Fibroblast of lung (primary cell): ENCODE measurements at regions not wholly inside any gene's neighbourhood (a gene's known extent, or its start where the extent isn't known, plus 50 kb on each side); places are given as distances from the start of the nearest gene placed in this dataset.

Source experiments
- EZH2 ChIP-seq: IDR thresholded peaks from 2 replicates; pipeline ENCODE4 v1.5.1; 2012; ENCODE audit warnings: low read length, control low read depth, mild to moderate bottlenecking; ENCODE audit errors: missing control alignments
- TF ChIP-seq, protein P1 (sequence below), 2 donors: IDR thresholded peaks in 1 of 2; conservative IDR thresholded peaks in 1 of 2; 1 replicate in 1 of 2; 2 replicates in 1 of 2; pipeline ENCODE4 v1.5.1; 2011 to 2012; ENCODE audit warnings: low read length in 2 of 2, control low read depth in 1 of 2, inconsistent platforms in 1 of 2, low read depth in 1 of 2, mild to moderate bottlenecking in 1 of 2

GRCh38 chr3:193816028-193816395, 223.0 kb downstream of the OPA1 start:
- TF ChIP-seq, protein P1, sequence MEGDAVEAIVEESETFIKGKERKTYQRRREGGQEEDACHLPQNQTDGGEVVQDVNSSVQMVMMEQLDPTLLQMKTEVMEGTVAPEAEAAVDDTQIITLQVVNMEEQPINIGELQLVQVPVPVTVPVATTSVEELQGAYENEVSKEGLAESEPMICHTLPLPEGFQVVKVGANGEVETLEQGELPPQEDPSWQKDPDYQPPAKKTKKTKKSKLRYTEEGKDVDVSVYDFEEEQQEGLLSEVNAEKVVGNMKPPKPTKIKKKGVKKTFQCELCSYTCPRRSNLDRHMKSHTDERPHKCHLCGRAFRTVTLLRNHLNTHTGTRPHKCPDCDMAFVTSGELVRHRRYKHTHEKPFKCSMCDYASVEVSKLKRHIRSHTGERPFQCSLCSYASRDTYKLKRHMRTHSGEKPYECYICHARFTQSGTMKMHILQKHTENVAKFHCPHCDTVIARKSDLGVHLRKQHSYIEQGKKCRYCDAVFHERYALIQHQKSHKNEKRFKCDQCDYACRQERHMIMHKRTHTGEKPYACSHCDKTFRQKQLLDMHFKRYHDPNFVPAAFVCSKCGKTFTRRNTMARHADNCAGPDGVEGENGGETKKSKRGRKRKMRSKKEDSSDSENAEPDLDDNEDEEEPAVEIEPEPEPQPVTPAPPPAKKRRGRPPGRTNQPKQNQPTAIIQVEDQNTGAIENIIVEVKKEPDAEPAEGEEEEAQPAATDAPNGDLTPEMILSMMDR (conservative IDR thresholded peaks at IDR 0.05 in 1 of 2, IDR thresholded peaks at IDR 0.05 in 1 of 2; ENCODE audit: low read depth in 1 of 2, low read length in 2 of 2): no peak
- no peak for TF ChIP-seq EZH2
